ENCODE measurements at regions not wholly inside any gene's neighbourhood (a gene's known extent, or its start where the extent isn't known, plus 50 kb on each side); places are given as distances from the start of the nearest gene placed in this dataset.

- TF ChIP-seq GATA2 (IDR thresholded peaks at IDR 0.05; ENCODE audit: low read depth, low read length) (no peak), GATA3 (IDR thresholded peaks at IDR 0.05; ENCODE audit: low read depth, low read length) (no peak)
Measured at GRCh38 chr15:85955501-85956391, 123.9 kb upstream of the AGBL1 start.

Measured in SH-SY5Y (cell line).